NCI-H460 (cell line): ENCODE measurements at regions not wholly inside any gene's neighbourhood (a gene's known extent, or its start where the extent isn't known, plus 50 kb on each side); places are given as distances from the start of the nearest gene placed in this dataset.

Experiments
- DNase-seq: peaks from one replicate; pipeline ENCODE4 v3.0.0-alpha.2; 2016; ENCODE audit warnings: low read depth; ENCODE audit errors: extremely low read depth

DNA sequence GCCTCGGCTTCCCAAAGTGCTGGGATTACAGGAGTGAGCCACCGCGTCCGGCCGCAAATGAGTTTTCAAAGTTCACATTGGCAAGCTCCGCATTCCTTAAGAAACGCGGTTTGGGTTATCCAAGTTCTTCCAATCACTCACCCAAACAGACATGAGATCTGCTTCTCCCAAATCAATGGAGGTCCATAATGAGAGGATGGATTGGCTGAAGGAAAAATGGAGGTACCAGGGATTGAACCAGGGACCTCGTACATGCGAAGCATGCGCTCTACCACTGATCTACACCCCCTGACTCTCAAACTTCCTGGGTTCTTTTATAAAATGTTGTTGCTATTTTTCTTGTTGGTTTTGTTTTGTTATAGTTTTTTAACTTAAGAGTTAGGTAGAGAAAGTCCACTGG is 170.0 kb downstream of the GPX5 start:
- DNase-seq = no peak

DNA sequence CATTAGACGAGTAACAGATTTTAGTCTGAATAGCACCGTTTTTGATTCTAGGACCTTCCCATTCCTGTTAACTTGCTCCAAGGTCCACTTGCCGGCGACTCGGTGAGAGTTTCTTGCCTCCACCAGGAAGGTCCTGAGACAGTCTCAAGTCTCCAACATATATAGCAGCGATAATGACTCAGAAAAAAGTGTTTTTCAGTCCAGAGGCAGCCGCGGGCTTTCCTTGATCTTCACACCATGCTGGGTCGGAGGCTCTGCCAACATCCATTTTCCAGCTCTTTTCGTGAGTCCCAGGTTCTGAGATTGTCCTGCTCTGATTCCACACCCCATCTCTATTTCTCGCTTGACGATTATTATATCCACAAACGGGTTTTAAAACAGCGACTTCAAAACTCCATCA is 170.5 kb downstream of the GPX5 start:
- DNase-seq = no peak

DNA sequence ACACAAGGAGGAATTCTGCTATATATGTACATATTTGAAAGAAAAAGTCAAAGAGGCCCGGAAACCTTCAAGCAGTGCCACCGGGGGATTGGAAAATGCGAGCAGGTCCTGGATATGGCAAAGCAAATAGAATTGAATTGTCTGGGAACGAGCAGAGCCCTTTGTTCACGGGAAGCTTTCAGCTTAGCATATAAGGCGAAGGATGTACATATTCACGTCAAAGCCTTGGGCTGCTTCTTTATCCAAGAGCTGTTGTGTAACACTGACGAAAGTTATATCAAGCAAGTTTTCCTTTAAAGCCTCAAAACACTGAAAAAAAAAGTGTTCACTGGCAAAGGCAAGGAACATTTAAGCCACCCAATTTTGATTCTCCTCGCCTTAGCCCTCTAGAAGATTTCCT is 171.0 kb downstream of the GPX5 start:
- DNase-seq = no peak

DNA sequence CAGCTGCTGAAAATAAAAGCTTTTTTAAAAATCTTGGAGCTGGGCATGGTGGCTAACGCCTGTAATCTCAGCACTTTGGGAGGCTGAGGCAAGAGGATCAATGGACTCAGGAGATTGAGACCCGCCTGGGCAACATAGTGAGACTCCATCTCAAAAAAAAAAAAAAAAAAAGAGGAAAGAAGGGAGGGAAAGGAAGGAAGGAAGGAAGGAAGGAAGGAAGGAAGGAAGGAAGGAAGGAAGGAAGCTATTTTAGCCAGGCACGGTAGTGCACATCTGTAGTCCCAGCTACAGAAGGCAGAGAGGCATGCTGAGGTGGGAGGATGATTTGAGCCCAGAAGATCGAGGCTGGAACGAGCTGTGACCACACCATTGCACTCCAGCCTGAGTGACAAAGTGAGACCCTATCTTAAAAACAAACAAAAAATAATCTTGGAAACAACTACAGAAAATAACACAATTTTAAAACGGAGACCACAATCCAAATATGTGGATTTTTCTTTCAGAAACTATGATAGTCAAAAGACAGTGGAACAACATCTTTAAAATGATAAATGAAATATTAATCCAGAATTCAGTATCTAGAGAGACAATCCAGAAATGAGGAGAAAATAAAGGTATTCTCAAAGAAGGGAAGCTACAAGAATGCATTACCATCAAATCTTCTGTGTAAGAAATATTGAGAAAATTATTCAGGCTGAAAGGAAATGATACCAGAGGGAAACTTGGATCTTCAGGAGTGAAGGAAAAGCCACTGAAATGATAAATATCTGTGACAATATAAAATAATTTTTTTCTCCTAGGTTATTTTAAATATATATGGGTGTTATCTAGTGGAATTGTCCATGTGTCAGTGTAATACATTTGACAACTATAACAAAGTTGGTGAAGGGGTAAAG is 182.0 kb downstream of the GPX5 start:
- no peak for DNase-seq

DNA sequence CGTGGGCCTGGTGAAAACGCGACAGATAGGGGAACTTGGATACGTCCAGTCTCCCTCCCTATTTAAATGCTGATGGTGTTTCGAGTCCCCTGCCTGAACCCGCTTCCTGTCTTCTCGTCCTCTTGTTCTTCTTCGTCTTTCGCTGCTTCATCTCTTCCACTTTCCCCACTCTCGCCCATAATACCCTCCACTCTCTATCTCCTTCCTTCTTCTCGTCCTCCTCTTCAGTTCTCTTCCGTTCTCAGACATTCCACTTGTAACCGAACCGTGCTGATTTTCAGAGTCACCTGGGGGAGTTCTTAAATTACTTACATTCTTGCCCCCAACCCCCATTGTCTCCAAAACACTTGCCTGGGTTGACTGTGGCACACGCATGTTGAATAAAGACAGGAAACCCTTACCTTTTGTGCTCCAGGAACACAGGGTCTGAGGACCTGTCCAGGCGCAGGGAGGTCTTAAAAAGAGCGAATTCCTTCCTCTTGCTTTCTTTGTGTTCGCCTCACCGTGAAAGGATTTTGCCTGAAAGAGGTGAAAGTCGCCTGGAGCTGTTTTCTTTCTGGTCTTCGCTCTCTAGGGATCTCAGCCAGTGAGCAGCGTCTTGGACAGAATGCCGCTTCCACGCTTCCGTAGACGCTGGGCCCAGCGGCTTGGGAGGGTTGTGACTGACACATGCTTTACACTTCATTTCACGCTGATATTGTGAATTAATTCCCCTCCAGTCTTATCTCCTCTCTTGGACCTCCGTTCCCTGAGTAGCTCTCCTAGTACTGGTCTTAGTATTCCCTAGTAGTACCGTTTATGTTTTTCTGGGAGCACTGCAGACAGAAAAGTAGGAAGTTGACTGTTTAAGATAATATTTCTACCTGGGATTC is 184.0 kb downstream of the GPX5 start:
- DNase-seq = no peak

DNA sequence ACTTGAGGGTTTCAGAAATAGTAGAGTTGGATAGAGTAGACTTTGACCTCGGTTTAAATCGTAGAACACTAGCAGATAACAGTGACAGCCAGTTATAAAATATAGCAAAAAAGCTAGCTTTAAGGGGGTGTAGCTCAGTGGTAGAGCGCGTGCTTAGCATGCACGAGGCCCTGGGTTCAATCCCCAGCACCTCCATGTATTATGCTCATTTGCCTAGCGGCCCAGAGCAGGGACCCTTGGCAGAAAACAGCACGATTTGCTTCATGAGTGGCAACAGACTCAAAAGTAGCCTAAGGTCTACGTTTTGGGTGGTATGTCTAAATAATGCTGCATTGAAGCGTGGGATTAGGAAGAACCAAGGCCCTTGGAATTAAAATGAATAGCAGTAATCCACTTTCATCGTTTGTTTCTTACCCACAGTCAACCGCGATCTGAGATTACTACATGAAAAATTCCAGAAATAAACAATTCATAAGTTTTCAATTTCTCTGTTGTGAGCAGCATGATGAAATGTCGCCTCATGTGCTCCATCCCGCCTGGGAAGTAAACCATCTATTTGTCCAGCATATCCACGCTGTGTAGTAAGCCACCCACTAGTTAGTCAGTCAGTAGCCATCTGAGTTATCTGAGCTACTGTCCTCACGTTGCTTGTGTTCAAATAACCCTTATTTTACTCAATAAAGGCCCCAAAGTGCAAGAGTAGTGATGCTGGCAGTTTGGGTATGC is 184.9 kb downstream of the GPX5 start:
- DNase-seq = peak; percentile 22

DNA sequence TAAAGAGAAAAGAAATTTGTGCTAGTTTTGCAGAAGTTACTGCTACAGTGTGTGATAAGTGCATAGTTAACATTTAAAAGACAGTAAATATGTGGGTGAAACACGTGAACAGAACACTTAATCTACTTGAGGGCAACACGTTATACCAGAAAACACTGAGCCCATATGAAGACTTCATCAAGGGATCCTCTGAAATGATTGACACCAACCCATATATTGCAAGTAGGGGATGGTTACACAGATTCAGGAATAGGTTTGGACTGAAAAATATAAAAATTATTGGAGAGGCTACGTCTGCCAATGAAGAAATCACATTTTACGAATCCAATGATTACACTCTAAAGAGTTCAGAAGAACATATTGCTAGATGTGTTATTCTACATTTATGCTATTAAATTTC is 185.6 kb downstream of the GPX5 start:
- DNase-seq = no peak

DNA sequence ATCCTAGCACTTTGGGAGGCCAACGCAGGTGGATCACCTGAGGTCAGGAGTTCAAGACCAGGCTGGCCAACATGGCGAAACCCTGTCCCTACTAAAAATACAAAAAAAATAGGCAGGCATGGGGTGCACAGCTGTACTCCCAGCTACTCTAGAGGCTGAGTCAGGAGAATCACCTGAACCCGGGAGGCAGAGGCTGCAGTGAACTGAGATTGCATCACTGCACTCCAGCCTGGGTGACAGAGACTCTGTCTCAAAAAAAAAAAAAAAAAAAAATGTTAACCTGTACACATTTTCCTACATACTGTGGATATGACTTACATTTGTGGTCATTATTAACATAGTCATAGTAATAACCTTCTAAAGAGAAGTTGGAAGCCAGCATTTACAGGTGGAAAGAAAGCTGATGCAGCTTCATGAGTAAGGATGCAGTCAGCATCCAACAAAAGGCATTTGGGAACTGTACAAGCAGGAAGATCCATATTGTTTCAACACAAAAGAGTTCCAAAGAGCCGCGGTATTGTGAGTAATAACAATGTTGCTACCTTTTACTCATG is 186.2 kb downstream of the GPX5 start:
- DNase-seq = no peak

DNA sequence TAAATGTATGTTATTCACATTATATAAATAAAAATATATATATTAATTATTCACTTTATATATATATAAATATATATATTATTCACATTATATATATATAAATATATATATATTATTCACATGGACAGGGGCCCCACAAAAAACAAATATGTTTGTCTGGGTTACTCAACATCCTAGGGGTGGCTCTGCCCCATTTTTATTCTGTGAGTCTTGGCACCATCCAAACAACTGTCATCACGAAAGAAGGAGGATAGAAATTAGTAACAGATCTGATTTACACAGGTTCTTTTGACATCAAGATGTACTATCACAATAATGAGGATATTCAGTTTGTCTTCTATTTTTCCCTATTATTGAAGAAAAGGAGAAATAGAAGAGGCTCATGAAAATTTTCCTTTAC is 187.3 kb downstream of the GPX5 start:
- no peak for DNase-seq

DNA sequence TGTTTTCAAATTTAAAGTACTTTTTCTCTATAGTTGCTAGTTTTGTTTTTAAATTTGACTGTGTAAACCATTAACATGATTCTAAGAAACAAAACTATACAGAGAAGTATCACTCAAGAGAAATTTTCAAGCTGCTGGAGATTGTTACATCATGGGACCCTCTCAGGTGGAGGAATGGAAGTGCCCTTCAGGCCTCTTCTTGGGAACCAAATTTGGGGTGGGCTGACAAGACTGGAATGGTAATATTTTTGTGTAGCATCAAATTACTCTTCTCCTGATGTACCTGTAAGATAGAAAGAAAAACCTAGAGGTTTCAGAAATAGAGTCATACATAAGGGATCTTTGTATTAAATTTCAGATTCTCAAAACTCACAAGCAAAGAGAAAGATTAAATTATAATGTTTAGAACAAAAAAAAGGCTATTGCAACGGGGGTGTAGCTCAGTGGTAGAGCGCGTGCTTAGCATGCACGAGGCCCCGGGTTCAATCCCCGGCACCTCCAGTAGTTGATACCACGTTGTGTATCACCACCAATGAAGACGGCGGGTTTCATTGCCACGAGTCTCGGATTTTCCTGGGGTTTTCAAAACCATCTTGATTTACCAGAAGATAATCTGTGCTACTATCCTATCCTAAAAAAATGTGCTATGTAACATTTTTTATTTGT is 193.7 kb downstream of the GPX5 start:
- DNase-seq = peak; percentile 58

DNA sequence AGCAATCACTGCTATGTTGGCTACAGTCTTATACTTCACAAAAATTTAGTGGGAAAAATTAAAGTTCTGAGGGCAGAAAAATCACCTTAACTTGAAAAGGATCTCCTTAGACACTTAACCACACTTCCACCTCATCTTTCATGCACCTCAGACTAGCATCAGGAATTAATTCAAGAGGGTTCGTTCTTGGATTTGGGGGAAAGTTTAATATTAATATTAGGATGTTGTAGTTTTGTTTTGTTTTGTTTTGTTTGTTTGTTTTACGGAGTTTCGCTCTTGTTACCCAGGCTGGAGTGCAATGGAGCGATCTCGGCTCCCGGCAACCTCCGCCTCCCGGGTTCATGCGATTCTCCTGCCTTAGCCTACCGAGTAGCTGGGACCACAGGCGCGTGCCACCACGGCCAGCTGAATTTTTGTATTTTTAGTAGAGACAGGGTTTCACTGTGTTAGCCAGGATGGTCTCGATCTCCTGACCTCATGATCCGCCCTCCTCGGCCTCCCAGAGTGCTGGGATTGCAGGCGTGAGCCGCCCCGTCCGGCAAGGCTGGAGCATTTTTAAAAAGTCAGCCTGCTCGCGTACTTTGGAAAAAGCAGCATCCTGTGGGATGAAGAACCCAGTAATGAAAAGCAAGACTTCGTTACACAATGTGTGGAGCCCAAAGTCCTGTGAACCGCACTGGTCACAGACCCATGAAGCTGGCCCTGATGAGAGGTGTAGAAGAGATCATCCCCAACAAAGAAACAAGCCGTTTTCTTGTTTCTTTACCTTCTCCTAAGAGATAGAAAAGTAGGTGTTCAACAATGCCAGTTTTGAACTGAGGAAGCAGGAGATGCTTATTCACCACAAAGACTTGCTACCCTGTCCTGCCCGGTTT is 194.9 kb downstream of the GPX5 start:
- peak; percentile 56 for DNase-seq

DNA sequence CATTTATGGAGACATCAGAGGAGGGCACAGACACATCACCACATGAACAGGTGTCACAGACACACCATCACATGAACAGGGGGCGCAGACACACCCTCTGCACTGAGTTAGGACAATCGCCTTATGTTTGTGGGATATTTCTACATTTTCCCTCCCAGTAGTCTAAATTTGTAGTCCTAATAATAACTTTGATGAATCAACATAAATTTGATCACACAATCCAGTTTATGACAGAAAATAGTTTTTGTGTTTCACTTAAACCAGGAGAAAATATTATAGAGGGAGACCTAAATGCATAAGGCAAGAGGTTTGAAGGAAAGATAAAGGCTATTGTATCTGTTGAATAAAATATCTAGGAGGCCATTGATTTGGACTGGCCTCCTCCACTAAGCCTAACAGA is 195.7 kb downstream of the GPX5 start:
- no peak for DNase-seq

DNA sequence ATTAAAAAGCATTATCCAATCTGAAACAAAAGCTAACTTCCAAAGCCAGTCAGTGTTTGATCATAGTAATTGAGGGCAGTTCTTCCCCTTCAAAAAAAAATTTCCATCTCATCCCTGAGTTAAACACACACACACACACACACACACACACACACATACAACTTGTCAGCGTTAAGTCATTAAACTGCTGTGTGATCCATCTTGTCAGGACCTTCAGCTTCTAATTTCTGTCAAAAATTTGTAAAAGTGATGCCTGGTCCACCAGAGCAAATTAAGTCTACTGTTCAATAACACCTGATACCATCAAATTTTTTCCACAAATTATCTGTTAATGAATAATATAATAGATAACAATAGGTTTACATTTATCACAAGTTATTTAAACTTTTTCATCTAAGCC is 198.7 kb downstream of the GPX5 start:
- no peak for DNase-seq

DNA sequence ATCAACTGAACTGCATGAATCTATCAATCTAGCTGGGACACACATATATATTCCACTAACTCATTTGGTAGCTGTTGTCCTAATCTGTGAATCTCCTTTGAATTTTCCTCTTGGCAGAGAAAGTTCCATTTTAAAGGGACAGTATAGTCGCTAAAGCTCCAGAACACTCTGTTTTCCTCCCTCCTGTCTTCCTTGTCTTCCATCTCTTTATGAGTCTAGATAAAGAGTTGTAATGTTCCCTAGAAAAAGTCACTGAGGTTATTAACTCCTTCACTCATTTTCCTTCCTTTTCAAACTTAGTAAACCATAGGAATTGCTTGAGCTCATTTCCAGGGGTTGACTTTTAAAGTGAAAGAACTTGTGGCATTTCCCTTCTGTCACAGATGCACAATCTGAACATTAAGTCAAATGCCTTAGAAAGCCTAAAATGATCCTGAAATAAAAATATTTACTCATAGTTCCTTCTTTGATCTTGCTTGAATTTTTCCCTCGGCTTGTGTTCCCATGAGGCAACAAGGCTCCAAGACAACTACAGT is 198.4 kb downstream of the TRIM27 start:
- no peak for DNase-seq

DNA sequence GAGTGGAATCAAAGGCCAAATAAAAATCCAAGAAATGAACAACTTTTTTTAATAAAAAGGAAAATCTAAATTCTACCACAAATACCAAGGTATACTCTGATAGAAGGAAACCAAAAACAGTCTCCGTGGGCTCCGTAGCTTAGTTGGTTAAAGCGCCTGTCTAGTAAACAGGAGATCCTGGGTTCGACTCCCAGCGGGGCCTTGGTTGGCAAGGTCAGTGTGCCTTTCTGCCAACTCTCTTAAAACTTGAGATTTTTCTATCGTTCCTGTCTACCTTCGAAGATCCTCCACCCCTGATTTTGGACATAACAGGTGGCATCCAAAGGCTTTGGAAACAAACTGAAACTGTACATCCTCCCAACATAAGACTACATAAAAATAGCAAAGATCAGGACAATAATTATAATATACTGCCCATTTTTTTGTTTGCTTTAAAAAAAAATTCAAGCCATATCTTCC is 197.9 kb downstream of the TRIM27 start:
- peak; percentile 53 for DNase-seq

DNA sequence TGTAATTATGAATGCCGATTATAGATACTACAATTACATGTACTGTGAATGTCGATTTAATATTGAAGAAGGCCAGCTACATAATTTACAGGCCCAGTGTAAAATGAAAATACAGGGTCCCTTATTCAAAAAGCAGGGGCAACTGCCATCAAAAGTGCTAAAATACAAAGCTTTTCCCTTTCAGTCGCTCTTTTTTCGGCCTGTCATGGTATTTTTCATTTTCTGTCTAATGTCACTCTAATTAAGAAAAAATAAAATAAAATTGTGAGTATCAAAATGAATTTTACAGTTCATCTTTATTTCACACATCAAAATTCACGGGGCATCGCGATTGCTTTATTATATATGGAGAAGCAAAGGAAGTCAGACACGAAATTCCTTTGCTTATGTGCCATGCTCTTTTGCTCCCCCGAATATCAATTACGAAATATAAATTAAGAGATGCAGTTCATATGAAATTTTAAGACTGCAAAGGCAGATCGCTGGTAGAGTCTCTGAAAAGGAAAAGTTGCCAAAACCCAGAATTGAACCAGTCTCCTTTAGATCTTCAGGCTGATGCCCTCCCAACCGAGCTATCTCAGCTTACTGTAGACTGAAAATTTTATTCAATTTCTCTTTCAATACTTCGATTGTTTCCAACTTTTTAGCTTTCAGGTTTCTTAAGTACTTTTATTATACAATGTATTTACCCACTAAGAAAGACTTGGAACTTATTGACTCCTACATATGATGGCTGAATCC is 197.0 kb downstream of the TRIM27 start:
- DNase-seq = no peak

DNA sequence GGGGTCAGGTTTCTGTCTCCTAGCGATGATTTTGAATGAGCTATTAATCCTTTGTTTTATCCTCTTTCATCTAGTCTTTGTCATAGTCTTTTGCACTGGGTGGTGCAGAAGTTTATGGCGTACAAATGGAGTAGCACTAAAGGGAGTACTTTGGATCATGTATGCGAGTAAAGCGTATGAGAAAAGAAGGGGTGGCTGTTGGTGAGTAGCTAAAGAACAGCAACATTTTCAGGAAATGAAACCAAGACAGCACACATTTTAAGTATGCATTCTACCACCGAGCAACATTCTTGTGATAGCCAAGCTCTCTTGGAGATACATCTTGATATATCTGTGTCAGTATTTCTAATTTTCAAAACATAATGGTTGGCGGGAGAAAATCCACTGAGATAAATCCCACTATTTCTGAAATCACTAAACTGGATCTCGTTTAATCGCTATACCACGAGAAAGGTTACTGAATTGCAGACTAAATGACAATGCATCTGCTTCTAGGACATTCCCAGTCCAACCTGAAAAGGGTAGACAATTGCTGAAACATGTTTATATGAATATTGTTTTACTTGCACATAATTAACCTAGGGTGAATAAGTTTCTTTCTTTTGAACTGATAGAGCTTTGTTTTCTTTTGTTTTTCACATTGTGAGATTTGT is 196.1 kb downstream of the TRIM27 start:
- no peak for DNase-seq
